ENCODE measurements at regions not wholly inside any gene's neighbourhood (a gene's known extent, or its start where the extent isn't known, plus 50 kb on each side); places are given as distances from the start of the nearest gene placed in this dataset.

- TF ChIP-seq ZNF436 (CRISPR knock-in tag; IDR thresholded peaks at IDR 0.05) (no peak), POLR2A (conservative IDR thresholded peaks at IDR 0.05) (no peak)
Measured at GRCh38 chr7:85750454-85750949, 563.6 kb upstream of the SEMA3D start.

Measured in K562 (cell line).